ENCODE measurements at regions not wholly inside any gene's neighbourhood (a gene's known extent, or its start where the extent isn't known, plus 50 kb on each side); places are given as distances from the start of the nearest gene placed in this dataset.

- DNase-seq (ENCODE audit: low read depth in 2 of 2), result no peak
Measured at GRCh38 chr18:55657572-55658331, 69.8 kb upstream of the TCF4 start.

GRCh38 chr18:55654986-55655385, 67.0 kb upstream of the TCF4 start:
- DNase-seq (ENCODE audit: low read depth in 2 of 2), result no peak

- no peak for DNase-seq (ENCODE audit: low read depth in 2 of 2)
Measured at GRCh38 chr18:55651236-55651635, 63.2 kb upstream of the TCF4 start.

GRCh38 chr18:55650363-55650870, 62.4 kb upstream of the TCF4 start:
- no peak for DNase-seq (ENCODE audit: low read depth in 2 of 2)

GRCh38 chr18:55647331-55647730, 59.3 kb upstream of the TCF4 start:
- no peak for DNase-seq (ENCODE audit: low read depth in 2 of 2)

GRCh38 chr18:55642191-55642590, 54.2 kb upstream of the TCF4 start:
- DNase-seq (ENCODE audit: low read depth in 2 of 2), result no peak

GRCh38 chr18:55641486-55641885, 53.5 kb upstream of the TCF4 start:
- DNase-seq (ENCODE audit: low read depth in 2 of 2), result no peak

All from stimulated activated CD8-positive, alpha-beta memory T cell treated with anti-CD3 and anti-CD28 coated beads, Interleukin-15, amount 100 ng/mL, for 48 hours (primary cell).